GM12873 (cell line): ENCODE measurements at regions not wholly inside any gene's neighbourhood (a gene's known extent, or its start where the extent isn't known, plus 50 kb on each side); places are given as distances from the start of the nearest gene placed in this dataset.

Source experiments
- CTCF ChIP-seq: IDR thresholded peaks from 2 replicates; pipeline ENCODE4 v1.5.1; 2012; ENCODE audit warnings: low read depth, mild to moderate bottlenecking, moderate library complexity, low read length, control low read depth; ENCODE audit not compliant: insufficient read depth; ENCODE audit errors: missing control alignments

GRCh38 chr14:38556252-38556651 is 300.4 kb upstream of the CLEC14A start:
- no peak for TF ChIP-seq CTCF

GRCh38 chr14:38554026-38554425 is 298.1 kb upstream of the CLEC14A start:
- TF ChIP-seq CTCF: no peak

- TF ChIP-seq CTCF: no peak
Observed at GRCh38 chr14:38553586-38553985, 297.7 kb upstream of the CLEC14A start.

GRCh38 chr14:38549564-38549963 is 293.7 kb upstream of the CLEC14A start:
- TF ChIP-seq CTCF: no peak

GRCh38 chr14:38547961-38548490 is 292.1 kb upstream of the CLEC14A start:
- TF ChIP-seq CTCF: no peak

GRCh38 chr14:38546932-38547551 is 291.1 kb upstream of the CLEC14A start:
- TF ChIP-seq CTCF: no peak

- TF ChIP-seq CTCF: no peak
Observed at GRCh38 chr14:38544776-38545175, 288.9 kb upstream of the CLEC14A start.
